IPS-18c (cell line): ENCODE measurements at regions not wholly inside any gene's neighbourhood (a gene's known extent, or its start where the extent isn't known, plus 50 kb on each side); places are given as distances from the start of the nearest gene placed in this dataset.
"Not testable (repeated sequence)": the region's sequence is repeated elsewhere in the genome, so short reads cannot be mapped to it uniquely, and the experiment has no call there.

Source experiments
- H3K4me3 ChIP-seq: 2 replicates; pipeline ENCODE4 v1.7.0; 2013; ENCODE audit warnings: low read depth, mild to moderate bottlenecking, low read length, moderate library complexity; ENCODE audit not compliant: insufficient read depth
- H3K9me3 ChIP-seq: one replicate; pipeline ENCODE4 v1.6.1; 2013; ENCODE audit warnings: mild to moderate bottlenecking, low read length, moderate library complexity; ENCODE audit not compliant: control insufficient read depth, insufficient read depth

- Histone ChIP-seq H3K4me3 (no peak overlapping the region), H3K9me3 (no peaks in the 10 kb centered on the region)
Measured at GRCh38 chr17:68694791-68695485, 93.8 kb upstream of the FAM20A start.

GRCh38 chr17:68693896-68694295, 92.7 kb upstream of the FAM20A start:
- H3K4me3 ChIP-seq = no peak overlapping the region

GRCh38 chr17:68693466-68693865, 92.3 kb upstream of the FAM20A start:
- no peak overlapping the region for H3K4me3 ChIP-seq
- no peaks in the 10 kb centered on the region for H3K9me3 ChIP-seq

More at GRCh38 chr17:68693896-68694295, 92.7 kb upstream of the FAM20A start:
- H3K9me3 ChIP-seq = no peaks in the 10 kb centered on the region

- H3K4me3 ChIP-seq = no peak overlapping the region
Measured at GRCh38 chr17:68686108-68686988, 85.2 kb upstream of the FAM20A start.

GRCh38 chr17:68684949-68685357, 83.8 kb upstream of the FAM20A start:
- no peak overlapping the region for H3K4me3 ChIP-seq
- H3K9me3 ChIP-seq = peaks cover 2% of the 10 kb centered on the region

More at GRCh38 chr17:68686108-68686988, 85.2 kb upstream of the FAM20A start:
- peaks cover 2% of the 10 kb centered on the region for H3K9me3 ChIP-seq

- H3K9me3 ChIP-seq = peaks cover 2% of the 10 kb centered on the region
- H3K4me3 ChIP-seq = no peak overlapping the region
Measured at GRCh38 chr17:68682903-68683302, 81.7 kb upstream of the FAM20A start.

GRCh38 chr17:68679882-68680281, 78.7 kb upstream of the FAM20A start:
- H3K4me3 ChIP-seq = no peak overlapping the region

GRCh38 chr17:68676856-68677255, 75.7 kb upstream of the FAM20A start:
- Histone ChIP-seq H3K4me3 (no peak overlapping the region), H3K9me3 (no peaks in the 10 kb centered on the region)

More at GRCh38 chr17:68679882-68680281, 78.7 kb upstream of the FAM20A start:
- H3K9me3 ChIP-seq = no peaks in the 10 kb centered on the region

GRCh38 chr17:68675723-68676122, 74.6 kb upstream of the FAM20A start:
- no peak overlapping the region for H3K4me3 ChIP-seq
- H3K9me3 ChIP-seq = no peaks in the 10 kb centered on the region

- Histone ChIP-seq H3K9me3 (no peaks in the 10 kb centered on the region), H3K4me3 (no peak overlapping the region)
Measured at GRCh38 chr17:68674029-68674925, 73.1 kb upstream of the FAM20A start.

- Histone ChIP-seq H3K9me3 (no peaks in the 10 kb centered on the region), H3K4me3 (no peak overlapping the region)
Measured at GRCh38 chr17:68670967-68671693, 70.0 kb upstream of the FAM20A start.

GRCh38 chr17:68666438-68666837, 65.3 kb upstream of the FAM20A start:
- not testable (repeated sequence) for H3K4me3 ChIP-seq, H3K9me3 ChIP-seq

- Histone ChIP-seq H3K9me3 (no peaks in the 10 kb centered on the region), H3K4me3 (no peak overlapping the region)
Measured at GRCh38 chr17:68665373-68665772, 64.2 kb upstream of the FAM20A start.

GRCh38 chr17:68662479-68662878, 61.3 kb upstream of the FAM20A start:
- H3K4me3 ChIP-seq = no peak overlapping the region
- no peaks in the 10 kb centered on the region for H3K9me3 ChIP-seq

GRCh38 chr17:68662037-68662432, 60.9 kb upstream of the FAM20A start:
- Histone ChIP-seq H3K9me3 (no peaks in the 10 kb centered on the region), H3K4me3 (no peak overlapping the region)

GRCh38 chr17:68661265-68662036, 60.3 kb upstream of the FAM20A start:
- Histone ChIP-seq H3K9me3 (no peaks in the 10 kb centered on the region), H3K4me3 (no peak overlapping the region)
